H9 (cell line): ENCODE measurements at regions not wholly inside any gene's neighbourhood (a gene's known extent, or its start where the extent isn't known, plus 50 kb on each side); places are given as distances from the start of the nearest gene placed in this dataset.

ENCODE experiments used
- DNase-seq: peaks from one replicate; pipeline ENCODE4 v3.0.0-alpha.2; 2017
- H2AFZ ChIP-seq: one replicate; pipeline ENCODE4 v1.6.1; 2013; ENCODE audit warnings: mild to moderate bottlenecking, low read length, control low read depth, moderate library complexity
- H2AK5ac ChIP-seq: 2 replicates; pipeline ENCODE4 v1.6.1; 2013; ENCODE audit warnings: low read length, control low read depth, mixed read lengths; ENCODE audit not compliant: insufficient read length
- H2BK120ac ChIP-seq: one replicate; pipeline ENCODE4 v1.6.1; 2013; ENCODE audit warnings: low read depth, mild to moderate bottlenecking, low read length, control low read depth, inconsistent platforms; ENCODE audit not compliant: poor library complexity, severe bottlenecking
- H2BK12ac ChIP-seq: 2 replicates; pipeline ENCODE4 v1.6.1; 2013; ENCODE audit warnings: low read length, control low read depth, mixed read lengths, low read depth; ENCODE audit not compliant: insufficient read length
- H2BK15ac ChIP-seq: 2 replicates; pipeline ENCODE4 v1.6.1; 2013; ENCODE audit warnings: low read depth, low read length, control low read depth
- H2BK20ac ChIP-seq: one replicate; pipeline ENCODE4 v1.6.1; 2013; ENCODE audit warnings: low read depth, mild to moderate bottlenecking, low read length, control low read depth, inconsistent platforms; ENCODE audit not compliant: poor library complexity, severe bottlenecking
- H2BK5ac ChIP-seq: 2 replicates; pipeline ENCODE4 v1.6.1; 2013; ENCODE audit warnings: low read length, control low read depth, mixed read lengths; ENCODE audit not compliant: insufficient read length
- H3K14ac ChIP-seq: 2 replicates; pipeline ENCODE4 v1.6.1; 2013; ENCODE audit warnings: low read length, control low read depth; ENCODE audit not compliant: insufficient read depth
- H3K18ac ChIP-seq: 2 replicates; pipeline ENCODE4 v1.6.1; 2013; ENCODE audit warnings: low read depth, mild to moderate bottlenecking, mixed read lengths, low read length, control low read depth; ENCODE audit not compliant: insufficient read length
- H3K23ac ChIP-seq: 2 replicates; pipeline ENCODE4 v1.6.1; 2013; ENCODE audit warnings: low read length, control low read depth, mixed read lengths, low read depth; ENCODE audit not compliant: insufficient read length
- H3K23me2 ChIP-seq: 2 replicates; pipeline ENCODE4 v1.6.1; 2013; ENCODE audit warnings: low read depth, mild to moderate bottlenecking, mixed read lengths, low read length, control low read depth; ENCODE audit not compliant: insufficient read length, poor library complexity, severe bottlenecking
- H3K27ac ChIP-seq: 2 replicates; pipeline ENCODE4 v1.5.1; 2013; ENCODE audit warnings: low read length, control low read depth, mixed read lengths, low read depth; ENCODE audit not compliant: insufficient read length
- H3K27me3 ChIP-seq: 2 replicates; pipeline ENCODE4 v1.6.1; 2013; ENCODE audit warnings: low read length, control low read depth, inconsistent platforms; ENCODE audit not compliant: insufficient read depth
- H3K4ac ChIP-seq: 2 replicates; pipeline ENCODE4 v1.6.1; 2013; ENCODE audit warnings: low read depth, mild to moderate bottlenecking, control low read depth, inconsistent platforms, low read length, moderate library complexity
- H3K4me1 ChIP-seq: 2 replicates; pipeline ENCODE4 v1.6.1; 2013; ENCODE audit warnings: low read length, control low read depth, inconsistent platforms; ENCODE audit not compliant: insufficient read depth
- H3K4me2 ChIP-seq: 2 replicates; pipeline ENCODE4 v1.6.1; 2013; ENCODE audit warnings: low read length, control low read depth, mixed read lengths; ENCODE audit not compliant: insufficient read length, insufficient read depth
- H3K56ac ChIP-seq: 2 replicates; pipeline ENCODE4 v1.6.1; 2013; ENCODE audit warnings: low read depth, mild to moderate bottlenecking, mixed read lengths, low read length, control low read depth; ENCODE audit not compliant: insufficient read length
- H3K79me1 ChIP-seq: 2 replicates; pipeline ENCODE4 v1.6.1; 2013; ENCODE audit warnings: low read depth, mild to moderate bottlenecking, moderate library complexity, low read length, control low read depth, inconsistent platforms; ENCODE audit not compliant: insufficient read depth, poor library complexity, severe bottlenecking
- H3K79me2 ChIP-seq: 2 replicates; pipeline ENCODE4 v1.6.1; 2013; ENCODE audit warnings: low read length, control low read depth, inconsistent platforms; ENCODE audit not compliant: insufficient read depth
- H3K9ac ChIP-seq: 2 replicates; pipeline ENCODE4 v1.6.1; 2013; ENCODE audit warnings: low read length, control low read depth, mixed read lengths; ENCODE audit not compliant: insufficient read length; ENCODE audit errors: extremely low read depth
- H3K9me3 ChIP-seq: one replicate; pipeline ENCODE4 v1.6.1; 2013; ENCODE audit warnings: low read depth, low read length, inconsistent platforms; ENCODE audit not compliant: control insufficient read depth
- H3T11ph ChIP-seq: one replicate; pipeline ENCODE4 v1.6.1; 2013; ENCODE audit warnings: mild to moderate bottlenecking, low read length, control low read depth, inconsistent platforms
- H4K20me1 ChIP-seq: one replicate; pipeline ENCODE4 v1.6.1; 2013; ENCODE audit not compliant: control insufficient read depth, insufficient read length, insufficient read depth
- H4K5ac ChIP-seq: 2 replicates; pipeline ENCODE4 v1.6.1; 2013; ENCODE audit warnings: low read depth, mild to moderate bottlenecking, mixed read lengths, low read length, control low read depth; ENCODE audit not compliant: insufficient read length
- H4K8ac ChIP-seq: replicated peaks from 2 replicates; pipeline ENCODE4 v1.6.1; 2013; ENCODE audit warnings: low read length, control low read depth, mixed read lengths, low read depth; ENCODE audit not compliant: insufficient read length
- H4K91ac ChIP-seq: 2 replicates; pipeline ENCODE4 v1.6.1; 2013; ENCODE audit warnings: low read depth, mild to moderate bottlenecking, moderate library complexity, mixed read lengths, low read length, control low read depth; ENCODE audit not compliant: insufficient read length
- H3K27ac Mint-ChIP-seq, 3 experiments: 2 replicates in 2 of 3; 3 replicates in 1 of 3; pipeline ENCODE4 v1.8.0; 2020 to 2021; ENCODE audit warnings: mixed read lengths in 3 of 3, mild to moderate bottlenecking in 1 of 3, moderate library complexity in 1 of 3
- H3K27me3 Mint-ChIP-seq: 2 replicates; pipeline ENCODE4 v1.8.0; 2021; ENCODE audit warnings: low read depth, mild to moderate bottlenecking, moderate library complexity, mixed read lengths
- H3K36me3 Mint-ChIP-seq, 3 experiments: 2 replicates in 2 of 3; 3 replicates in 1 of 3; pipeline ENCODE4 v1.8.0; 2020 to 2021; ENCODE audit warnings: low read depth in 3 of 3, mixed read lengths in 3 of 3; ENCODE audit not compliant: insufficient read depth in 1 of 3
- H3K4me1 Mint-ChIP-seq, 2 experiments: 2 replicates each; pipeline ENCODE4 v1.8.0; 2020; ENCODE audit warnings: mixed read lengths in 2 of 2
- H3K4me3 Mint-ChIP-seq, 2 experiments: 2 replicates in 1 of 2; 3 replicates in 1 of 2; pipeline ENCODE4 v1.8.0; 2020 to 2021; ENCODE audit warnings: mild to moderate bottlenecking in 2 of 2, mixed read lengths in 2 of 2, moderate library complexity in 1 of 2
- H3K9me3 Mint-ChIP-seq, 2 experiments: 2 replicates in 1 of 2; 3 replicates in 1 of 2; pipeline ENCODE4 v1.8.0; 2020; ENCODE audit warnings: mild to moderate bottlenecking in 2 of 2, mixed read lengths in 2 of 2, moderate library complexity in 1 of 2
- WGBS: extraction: QIAGEN DNeasy Blood & Tissue Kit; methylation state at CpG from one replicate; pipeline ENCODE4 v1.1.7; 2013; ENCODE audit warnings: missing lambda C conversion rate, low lambda C conversion rate, mixed read lengths; ENCODE audit not compliant: insufficient read length; ENCODE audit errors: extremely low coverage; 5-methylcytosine and 5-hydroxymethylcytosine counted together
- TF ChIP-seq, protein P1 (sequence below): fragments of 200-600 bp; sonication (generic); conservative IDR thresholded peaks from 3 replicates; pipeline ENCODE4 v1.8.0; 2021; ENCODE audit warnings: antibody characterized with exemption, mild to moderate bottlenecking

DNA sequence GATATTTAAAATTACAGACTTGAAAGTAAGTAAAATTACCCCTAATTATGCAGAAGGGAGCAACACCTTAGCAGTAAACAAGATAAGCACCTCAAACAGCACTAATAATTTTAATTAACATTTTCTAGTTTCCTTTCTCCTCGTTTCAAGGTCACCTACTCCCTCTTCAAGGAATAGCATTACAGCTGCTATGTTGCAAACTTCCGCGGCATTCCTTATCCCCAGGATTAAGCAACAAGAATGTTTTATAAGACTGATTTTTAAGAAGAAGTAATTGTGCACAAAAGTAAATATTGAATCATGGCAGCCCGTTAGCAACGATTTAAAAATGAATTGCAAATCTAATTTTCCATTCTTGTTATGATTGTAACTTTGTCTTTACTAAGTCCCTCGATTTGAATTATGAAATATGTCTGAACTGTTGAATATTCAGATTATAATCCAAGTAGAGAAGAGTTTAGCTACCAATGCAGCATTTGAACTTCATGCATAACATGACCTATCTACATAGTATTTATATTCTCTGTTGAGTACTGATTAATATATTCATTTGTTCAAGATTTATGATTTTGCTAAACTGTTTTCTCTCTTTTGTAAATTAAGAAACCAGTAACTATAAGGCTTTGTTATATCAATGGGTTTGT, 593.5 kb upstream of the MGMT start:
- no peak overlapping the region for H2AK5ac ChIP-seq
- H3K4me2 ChIP-seq: no peak overlapping the region
- no peak overlapping the region for H2BK20ac ChIP-seq
- no peak overlapping the region for H3K4me3 Mint-ChIP-seq
- H3K23me2 ChIP-seq: no peaks in the 10 kb centered on the region
- H3K4me1 Mint-ChIP-seq: peaks cover 0 to 4% of the 10 kb centered on the region in 2 experiments; a peak in 1 of 4 replicates
- H3K14ac ChIP-seq: no peak overlapping the region
- H3K9me3 Mint-ChIP-seq: no peaks in the 10 kb centered on the region; a peak in 2 of 5 replicates
- no peak overlapping the region for H3K27ac ChIP-seq
- no peak overlapping the region for H4K8ac ChIP-seq
- no peak overlapping the region for H2BK5ac ChIP-seq
- no peak overlapping the region for H3T11ph ChIP-seq
- H2BK120ac ChIP-seq: no peak overlapping the region
- no peak overlapping the region for H3K23ac ChIP-seq
- H3K4ac ChIP-seq: no peak overlapping the region
- H2AFZ ChIP-seq: no peak overlapping the region
- no CpG with 5 or more reads among the region's 6 CpGs for WGBS
- no peak overlapping the region for H2BK15ac ChIP-seq
- H4K5ac ChIP-seq: no peak overlapping the region
- no peaks in the 10 kb centered on the region for H3K79me1 ChIP-seq
- no peak overlapping the region for H3K18ac ChIP-seq
- H3K79me2 ChIP-seq: no peaks in the 10 kb centered on the region
- no peaks in the 10 kb centered on the region for H3K9me3 ChIP-seq
- H3K4me1 ChIP-seq: no peaks in the 10 kb centered on the region
- no peaks in the 10 kb centered on the region for H3K36me3 Mint-ChIP-seq
- H3K56ac ChIP-seq: no peak overlapping the region
- H4K20me1 ChIP-seq: no peaks in the 10 kb centered on the region
- H4K91ac ChIP-seq: no peak overlapping the region
- no peak overlapping the region for H3K9ac ChIP-seq
- no peaks in the 10 kb centered on the region for H3K27me3 Mint-ChIP-seq
- no peak for DNase-seq
- no peak overlapping the region for H3K27ac Mint-ChIP-seq
- TF ChIP-seq, protein P1, sequence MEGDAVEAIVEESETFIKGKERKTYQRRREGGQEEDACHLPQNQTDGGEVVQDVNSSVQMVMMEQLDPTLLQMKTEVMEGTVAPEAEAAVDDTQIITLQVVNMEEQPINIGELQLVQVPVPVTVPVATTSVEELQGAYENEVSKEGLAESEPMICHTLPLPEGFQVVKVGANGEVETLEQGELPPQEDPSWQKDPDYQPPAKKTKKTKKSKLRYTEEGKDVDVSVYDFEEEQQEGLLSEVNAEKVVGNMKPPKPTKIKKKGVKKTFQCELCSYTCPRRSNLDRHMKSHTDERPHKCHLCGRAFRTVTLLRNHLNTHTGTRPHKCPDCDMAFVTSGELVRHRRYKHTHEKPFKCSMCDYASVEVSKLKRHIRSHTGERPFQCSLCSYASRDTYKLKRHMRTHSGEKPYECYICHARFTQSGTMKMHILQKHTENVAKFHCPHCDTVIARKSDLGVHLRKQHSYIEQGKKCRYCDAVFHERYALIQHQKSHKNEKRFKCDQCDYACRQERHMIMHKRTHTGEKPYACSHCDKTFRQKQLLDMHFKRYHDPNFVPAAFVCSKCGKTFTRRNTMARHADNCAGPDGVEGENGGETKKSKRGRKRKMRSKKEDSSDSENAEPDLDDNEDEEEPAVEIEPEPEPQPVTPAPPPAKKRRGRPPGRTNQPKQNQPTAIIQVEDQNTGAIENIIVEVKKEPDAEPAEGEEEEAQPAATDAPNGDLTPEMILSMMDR: no peak
- H2BK12ac ChIP-seq: no peak overlapping the region
- H3K27me3 ChIP-seq: no peaks in the 10 kb centered on the region
